Ishikawa (cell line): ENCODE measurements at regions not wholly inside any gene's neighbourhood (a gene's known extent, or its start where the extent isn't known, plus 50 kb on each side); places are given as distances from the start of the nearest gene placed in this dataset.

ENCODE experiments used
- CEBPB ChIP-seq: IDR thresholded peaks from 2 replicates; pipeline ENCODE4 v1.6.1; 2012
- FOXM1 ChIP-seq: IDR thresholded peaks from 2 replicates; pipeline ENCODE4 v1.6.1; 2012; ENCODE audit warnings: low read depth, borderline replicate concordance
- NFIC ChIP-seq: IDR thresholded peaks from 2 replicates; pipeline ENCODE4 v1.6.1; 2012
- TEAD4 ChIP-seq: IDR thresholded peaks from 2 replicates; pipeline ENCODE4 v1.6.1; 2012
- ZBTB7A ChIP-seq: IDR thresholded peaks from 2 replicates; pipeline ENCODE4 v1.6.1; 2012; ENCODE audit warnings: low read depth
- TF ChIP-seq, protein P1 (sequence below): IDR thresholded peaks from 2 replicates; pipeline ENCODE4 v1.6.1; 2012
- TF ChIP-seq, protein P2 (sequence below): IDR thresholded peaks from 2 replicates; pipeline ENCODE4 v1.6.1; 2012; ENCODE audit warnings: low read depth, mild to moderate bottlenecking

DNA sequence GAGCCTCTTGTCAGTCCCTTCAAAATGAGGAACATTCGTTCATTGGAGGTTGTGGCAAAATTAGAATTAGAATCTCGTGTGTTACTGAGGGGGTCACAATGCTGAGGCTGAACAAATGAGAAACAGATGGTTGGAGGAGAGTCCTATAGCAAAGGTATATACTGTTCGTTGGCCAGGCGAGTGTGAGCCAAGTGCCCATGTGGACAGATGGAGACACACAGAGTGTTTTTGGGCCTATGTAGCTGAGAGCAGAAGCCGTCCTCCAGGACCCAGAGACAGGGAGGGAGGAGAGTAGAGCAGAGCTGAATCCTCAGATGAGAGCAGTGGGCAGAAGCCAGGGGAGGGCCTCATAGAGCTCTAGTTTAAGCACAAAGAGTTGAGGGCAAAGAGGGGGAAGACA lies 98.9 kb downstream of the NR1D2 start:
- TF ChIP-seq, protein P1, sequence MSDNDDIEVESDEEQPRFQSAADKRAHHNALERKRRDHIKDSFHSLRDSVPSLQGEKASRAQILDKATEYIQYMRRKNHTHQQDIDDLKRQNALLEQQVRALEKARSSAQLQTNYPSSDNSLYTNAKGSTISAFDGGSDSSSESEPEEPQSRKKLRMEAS: no peak
- TF ChIP-seq FOXM1 (no peak), CEBPB (no peak), NFIC (no peak), TEAD4 (no peak), ZBTB7A (no peak)
- TF ChIP-seq, protein P2, sequence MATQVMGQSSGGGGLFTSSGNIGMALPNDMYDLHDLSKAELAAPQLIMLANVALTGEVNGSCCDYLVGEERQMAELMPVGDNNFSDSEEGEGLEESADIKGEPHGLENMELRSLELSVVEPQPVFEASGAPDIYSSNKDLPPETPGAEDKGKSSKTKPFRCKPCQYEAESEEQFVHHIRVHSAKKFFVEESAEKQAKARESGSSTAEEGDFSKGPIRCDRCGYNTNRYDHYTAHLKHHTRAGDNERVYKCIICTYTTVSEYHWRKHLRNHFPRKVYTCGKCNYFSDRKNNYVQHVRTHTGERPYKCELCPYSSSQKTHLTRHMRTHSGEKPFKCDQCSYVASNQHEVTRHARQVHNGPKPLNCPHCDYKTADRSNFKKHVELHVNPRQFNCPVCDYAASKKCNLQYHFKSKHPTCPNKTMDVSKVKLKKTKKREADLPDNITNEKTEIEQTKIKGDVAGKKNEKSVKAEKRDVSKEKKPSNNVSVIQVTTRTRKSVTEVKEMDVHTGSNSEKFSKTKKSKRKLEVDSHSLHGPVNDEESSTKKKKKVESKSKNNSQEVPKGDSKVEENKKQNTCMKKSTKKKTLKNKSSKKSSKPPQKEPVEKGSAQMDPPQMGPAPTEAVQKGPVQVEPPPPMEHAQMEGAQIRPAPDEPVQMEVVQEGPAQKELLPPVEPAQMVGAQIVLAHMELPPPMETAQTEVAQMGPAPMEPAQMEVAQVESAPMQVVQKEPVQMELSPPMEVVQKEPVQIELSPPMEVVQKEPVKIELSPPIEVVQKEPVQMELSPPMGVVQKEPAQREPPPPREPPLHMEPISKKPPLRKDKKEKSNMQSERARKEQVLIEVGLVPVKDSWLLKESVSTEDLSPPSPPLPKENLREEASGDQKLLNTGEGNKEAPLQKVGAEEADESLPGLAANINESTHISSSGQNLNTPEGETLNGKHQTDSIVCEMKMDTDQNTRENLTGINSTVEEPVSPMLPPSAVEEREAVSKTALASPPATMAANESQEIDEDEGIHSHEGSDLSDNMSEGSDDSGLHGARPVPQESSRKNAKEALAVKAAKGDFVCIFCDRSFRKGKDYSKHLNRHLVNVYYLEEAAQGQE: no peak
